GM12873 (cell line): ENCODE measurements at regions not wholly inside any gene's neighbourhood (a gene's known extent, or its start where the extent isn't known, plus 50 kb on each side); places are given as distances from the start of the nearest gene placed in this dataset.

Experiments
- TF ChIP-seq, protein P1 (sequence below): IDR thresholded peaks from 2 replicates; pipeline ENCODE4 v1.5.1; 2012; ENCODE audit warnings: low read depth, mild to moderate bottlenecking, moderate library complexity, low read length, control low read depth; ENCODE audit not compliant: insufficient read depth; ENCODE audit errors: missing control alignments

DNA sequence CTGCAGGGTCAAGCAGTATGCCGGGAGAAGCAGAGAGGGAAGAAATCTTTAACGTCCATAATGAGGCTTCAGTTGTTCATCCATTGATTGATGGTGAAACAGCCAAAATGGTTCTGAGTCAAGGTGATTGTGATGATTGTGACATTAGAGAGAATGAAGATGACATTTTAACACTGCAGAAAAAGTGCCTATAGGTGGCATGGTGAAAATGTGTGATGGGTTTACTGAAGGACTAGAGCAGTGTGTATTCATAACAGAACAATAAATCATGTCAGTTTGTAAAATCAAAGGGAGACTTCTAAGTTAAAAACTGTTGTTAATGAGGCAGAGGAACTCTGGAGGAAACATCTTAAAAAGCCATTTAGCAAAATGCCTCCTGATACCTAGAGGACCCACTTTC lies 57.7 kb upstream of the CAND1 start:
- TF ChIP-seq, protein P1, sequence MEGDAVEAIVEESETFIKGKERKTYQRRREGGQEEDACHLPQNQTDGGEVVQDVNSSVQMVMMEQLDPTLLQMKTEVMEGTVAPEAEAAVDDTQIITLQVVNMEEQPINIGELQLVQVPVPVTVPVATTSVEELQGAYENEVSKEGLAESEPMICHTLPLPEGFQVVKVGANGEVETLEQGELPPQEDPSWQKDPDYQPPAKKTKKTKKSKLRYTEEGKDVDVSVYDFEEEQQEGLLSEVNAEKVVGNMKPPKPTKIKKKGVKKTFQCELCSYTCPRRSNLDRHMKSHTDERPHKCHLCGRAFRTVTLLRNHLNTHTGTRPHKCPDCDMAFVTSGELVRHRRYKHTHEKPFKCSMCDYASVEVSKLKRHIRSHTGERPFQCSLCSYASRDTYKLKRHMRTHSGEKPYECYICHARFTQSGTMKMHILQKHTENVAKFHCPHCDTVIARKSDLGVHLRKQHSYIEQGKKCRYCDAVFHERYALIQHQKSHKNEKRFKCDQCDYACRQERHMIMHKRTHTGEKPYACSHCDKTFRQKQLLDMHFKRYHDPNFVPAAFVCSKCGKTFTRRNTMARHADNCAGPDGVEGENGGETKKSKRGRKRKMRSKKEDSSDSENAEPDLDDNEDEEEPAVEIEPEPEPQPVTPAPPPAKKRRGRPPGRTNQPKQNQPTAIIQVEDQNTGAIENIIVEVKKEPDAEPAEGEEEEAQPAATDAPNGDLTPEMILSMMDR = no peak

DNA sequence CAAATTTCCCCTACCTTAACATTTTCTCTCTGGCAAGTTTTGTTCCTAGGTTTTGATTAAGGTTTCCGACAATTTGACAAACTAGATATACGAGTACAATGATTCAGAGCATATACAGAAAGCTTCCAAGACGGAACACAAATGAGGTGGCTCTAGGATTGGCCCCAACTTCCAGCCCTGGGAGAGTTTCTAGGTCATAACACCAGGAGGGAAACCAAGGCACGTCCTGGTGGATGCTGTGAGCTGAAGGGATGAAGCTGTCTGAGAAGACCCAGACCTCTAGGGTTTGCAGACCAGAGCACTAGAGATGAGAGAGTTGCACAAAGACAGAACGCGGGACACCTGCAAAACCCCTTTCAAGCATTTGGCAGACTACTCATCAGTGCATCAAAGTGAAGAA lies 51.5 kb upstream of the CAND1 start:
- TF ChIP-seq, protein P1 = no peak
